Upper lobe of left lung (tissue), 4 donors: ENCODE measurements at regions not wholly inside any gene's neighbourhood (a gene's known extent, or its start where the extent isn't known, plus 50 kb on each side); places are given as distances from the start of the nearest gene placed in this dataset.

ENCODE experiments used
- CTCF ChIP-seq, 6 experiments: fragments of 450-650 bp in 4 of 6; fragments of 200-600 bp in 2 of 6; sonication (generic) in 2 of 6; IDR thresholded peaks; one replicate each; pipeline ENCODE4 v1.5.1; 2016 to 2019; ENCODE audit warnings: antibody characterized with exemption in 6 of 6
- EP300 ChIP-seq, 4 donors: sonication (generic); formaldehyde crosslinking; IDR thresholded peaks; one replicate each; pipeline ENCODE4 v1.5.1; 2017; ENCODE audit warnings: antibody characterized with exemption in 4 of 4, control low read depth in 2 of 4
- POLR2A ChIP-seq, 4 donors: fragments of 450-650 bp; IDR thresholded peaks; one replicate each; pipeline ENCODE4 v1.5.1; 2016 to 2017; ENCODE audit warnings: antibody characterized with exemption in 4 of 4, mild to moderate bottlenecking in 2 of 4

- no peak for TF ChIP-seq CTCF (IDR thresholded peaks at IDR 0.05)
- TF ChIP-seq EP300 (IDR thresholded peaks at IDR 0.05) = no peak
- no peak for TF ChIP-seq POLR2A (IDR thresholded peaks at IDR 0.05)
Measured at GRCh38 chr14:38777401-38777800, 325.6 kb downstream of the SEC23A start.
